Endometrium (tissue), 2 donors: ENCODE measurements at regions not wholly inside any gene's neighbourhood (a gene's known extent, or its start where the extent isn't known, plus 50 kb on each side); places are given as distances from the start of the nearest gene placed in this dataset.
"Not testable (repeated sequence)": the region's sequence is repeated elsewhere in the genome, so short reads cannot be mapped to it uniquely, and the experiment has no call there.

Source experiments
- FAIRE-seq: peaks from 2 replicates; lab custom pipeline; 2012; peaks lifted over from hg19 to GRCh38; lab: Jason Lieb, UNC
- donor health status: control.
- donor health status: control.

- FAIRE-seq: no peak
Measured at GRCh38 chr2:217585362-217585761, 417.4 kb downstream of the TNS1 start.

GRCh38 chr2:217580407-217580806 is 422.4 kb downstream of the TNS1 start:
- FAIRE-seq: not testable (repeated sequence)

- no peak for FAIRE-seq
Measured at GRCh38 chr2:217573571-217573970, 429.2 kb downstream of the TNS1 start.

- FAIRE-seq: no peak
Measured at GRCh38 chr2:217570394-217570793, 432.4 kb downstream of the TNS1 start.

- peak; percentile 83 for FAIRE-seq
Measured at GRCh38 chr2:217568289-217568971, 434.4 kb downstream of the TNS1 start.

GRCh38 chr2:217563565-217563964 is 439.2 kb downstream of the TNS1 start:
- no peak for FAIRE-seq

GRCh38 chr2:217562871-217563480 is 439.8 kb downstream of the TNS1 start:
- no peak for FAIRE-seq

GRCh38 chr2:217559084-217559483 is 443.7 kb downstream of the TNS1 start:
- FAIRE-seq: no peak

- peak; percentile 81 for FAIRE-seq
Measured at GRCh38 chr2:217555081-217555876, 447.5 kb downstream of the TNS1 start.

GRCh38 chr2:217553679-217554078 is 449.1 kb downstream of the TNS1 start:
- FAIRE-seq: no peak

- FAIRE-seq: no peak
Measured at GRCh38 chr2:217553202-217553601, 449.6 kb downstream of the TNS1 start.

- no peak for FAIRE-seq
Measured at GRCh38 chr2:217552081-217552480, 450.7 kb downstream of the TNS1 start.

GRCh38 chr2:217551252-217551899 is 451.4 kb downstream of the TNS1 start:
- FAIRE-seq: no peak

- FAIRE-seq: no peak
Measured at GRCh38 chr2:217539126-217539525, 463.7 kb downstream of the TNS1 start.

- FAIRE-seq: no peak
Measured at GRCh38 chr2:217538719-217539118, 464.1 kb downstream of the TNS1 start.

- peak; percentile 15 for FAIRE-seq
Measured at GRCh38 chr2:217535957-217536708, 466.7 kb downstream of the TNS1 start.

- no peak for FAIRE-seq
Measured at GRCh38 chr2:217530392-217531090, 472.3 kb downstream of the TNS1 start.

- FAIRE-seq: no peak
Measured at GRCh38 chr2:217529271-217529670, 473.5 kb downstream of the TNS1 start.

GRCh38 chr2:217527590-217528202 is 475.1 kb downstream of the TNS1 start:
- no peak for FAIRE-seq

GRCh38 chr2:217525076-217525475 is 477.7 kb downstream of the TNS1 start:
- FAIRE-seq: no peak

GRCh38 chr2:217523286-217523685 is 479.5 kb downstream of the TNS1 start:
- no peak for FAIRE-seq
